ENCODE measurements at regions not wholly inside any gene's neighbourhood (a gene's known extent, or its start where the extent isn't known, plus 50 kb on each side); places are given as distances from the start of the nearest gene placed in this dataset.

DNA sequence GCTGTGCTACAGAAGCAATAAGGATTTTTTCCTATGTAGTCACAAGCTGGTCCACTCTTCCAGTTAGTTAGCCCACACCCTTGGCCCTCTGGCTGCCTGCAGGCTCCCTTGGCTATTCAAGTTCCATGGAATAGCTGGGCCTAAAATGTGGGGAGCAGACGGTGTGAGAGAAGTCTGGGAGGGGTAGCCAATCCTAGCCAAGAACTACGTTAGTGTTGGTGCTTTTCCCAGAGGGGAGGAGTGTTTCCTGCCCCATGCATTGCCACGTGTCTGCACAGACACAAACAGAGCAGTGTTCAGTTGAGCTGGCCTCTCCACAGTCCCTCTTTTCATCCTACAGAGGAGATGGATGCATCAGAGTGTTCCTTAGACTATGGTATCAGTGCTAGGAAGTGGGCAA is 59.0 kb upstream of the IPO9 start:
- Histone ChIP-seq H3K9me3 (peaks cover 9 to 14% of the 10 kb centered on the region in 2 donors), H3K4me3 (no peak overlapping the region), H3K36me3 (no peaks in the 10 kb centered on the region), H3K27me3 (no peaks in the 10 kb centered on the region), H3K4me1 (peaks cover 0 to 4% of the 10 kb centered on the region in 2 donors), H3K27ac (peak overlapping the region in 1 of 2 donors; percentile 6)
- intact Hi-C loops (cut with DNase I; ENCODE audit: low total_unique reads): no loop called here
- DNase-seq (ENCODE audit: low spot score in 2 of 2): no peak
- TF ChIP-seq CTCF (IDR thresholded peaks at IDR 0.05) (no peak), POLR2AphosphoS5 (IDR thresholded peaks at IDR 0.05) (no peak), POLR2A (IDR thresholded peaks at IDR 0.05) (no peak)

- TF ChIP-seq POLR2A (IDR thresholded peaks at IDR 0.05): no peak
- TF ChIP-seq CTCF (IDR thresholded peaks at IDR 0.05): no peak
- TF ChIP-seq POLR2AphosphoS5 (IDR thresholded peaks at IDR 0.05): no peak
- Histone ChIP-seq H3K4me1 (peaks cover 0 to 4% of the 10 kb centered on the region in 2 donors), H3K9me3 (peaks cover 9 to 14% of the 10 kb centered on the region in 2 donors), H3K27ac (no peak overlapping the region), H3K36me3 (no peaks in the 10 kb centered on the region), H3K4me3 (no peak overlapping the region), H3K27me3 (no peaks in the 10 kb centered on the region)
- DNase-seq (ENCODE audit: low spot score in 2 of 2): no peak
- intact Hi-C loops (cut with DNase I; ENCODE audit: low total_unique reads): no loop called here
These were observed 57.5 kb upstream of the IPO9 start for GRCh38 chr1:201771466-201771865.

- Histone ChIP-seq H3K4me3 (no peak overlapping the region), H3K27me3 (no peaks in the 10 kb centered on the region), H3K9me3 (peaks cover 9 to 14% of the 10 kb centered on the region in 2 donors), H3K4me1 (peaks cover 0 to 4% of the 10 kb centered on the region in 2 donors), H3K36me3 (no peaks in the 10 kb centered on the region), H3K27ac (no peak overlapping the region)
- DNase-seq (ENCODE audit: low spot score in 2 of 2): no peak
- intact Hi-C loops (cut with DNase I; ENCODE audit: low total_unique reads): no loop called here
- TF ChIP-seq POLR2AphosphoS5 (IDR thresholded peaks at IDR 0.05) (no peak), CTCF (IDR thresholded peaks at IDR 0.05) (no peak), POLR2A (IDR thresholded peaks at IDR 0.05) (no peak)
These were observed 56.8 kb upstream of the IPO9 start for GRCh38 chr1:201772178-201772577.

- TF ChIP-seq CTCF (IDR thresholded peaks at IDR 0.05) (no peak), POLR2AphosphoS5 (IDR thresholded peaks at IDR 0.05) (no peak), POLR2A (IDR thresholded peaks at IDR 0.05) (no peak)
- intact Hi-C loops (cut with DNase I; ENCODE audit: low total_unique reads): no loop called here
- Histone ChIP-seq H3K36me3 (no peaks in the 10 kb centered on the region), H3K9me3 (peaks cover 9 to 14% of the 10 kb centered on the region in 2 donors), H3K27me3 (no peaks in the 10 kb centered on the region), H3K4me3 (no peak overlapping the region), H3K4me1 (peaks cover 4 to 8% of the 10 kb centered on the region in 2 donors), H3K27ac (no peak overlapping the region)
- no peak for DNase-seq (ENCODE audit: low spot score in 2 of 2)
These were observed 55.2 kb upstream of the IPO9 start for GRCh38 chr1:201773764-201774163.

GRCh38 chr1:201774224-201774982 is 54.6 kb upstream of the IPO9 start:
- TF ChIP-seq POLR2AphosphoS5 (IDR thresholded peaks at IDR 0.05) (no peak), POLR2A (IDR thresholded peaks at IDR 0.05) (no peak), CTCF (IDR thresholded peaks at IDR 0.05) (no peak)
- H3K27me3 ChIP-seq: no peaks in the 10 kb centered on the region
- no peak overlapping the region for H3K4me3 ChIP-seq
- H3K27ac ChIP-seq: no peak overlapping the region
- no peaks in the 10 kb centered on the region for H3K36me3 ChIP-seq
- peaks cover 4 to 8% of the 10 kb centered on the region in 2 donors for H3K4me1 ChIP-seq
- H3K9me3 ChIP-seq: peaks cover 9 to 14% of the 10 kb centered on the region in 2 donors
- no peak for DNase-seq (ENCODE audit: low spot score in 2 of 2)
- intact Hi-C loops (cut with DNase I; ENCODE audit: low total_unique reads): no loop called here
